ENCODE measurements at regions not wholly inside any gene's neighbourhood (a gene's known extent, or its start where the extent isn't known, plus 50 kb on each side); places are given as distances from the start of the nearest gene placed in this dataset.

- TF ChIP-seq ZNF302 (CRISPR knock-in tag; IDR thresholded peaks at IDR 0.05) (no peak), RCOR1 (IDR thresholded peaks at IDR 0.05; ENCODE audit: low read depth, low read length) (no peak)
Measured at GRCh38 chr5:120270498-120270897, 193.6 kb upstream of the PRR16 start (continued).

- WGBS (ENCODE audit: missing lambda C conversion rate), result 11% methylated on average over 3 of the region's 3 CpGs
- Histone ChIP-seq H3K4me3 (no peak overlapping the region), H3K27ac (no peak overlapping the region), H3K9me3 (no peaks in the 10 kb centered on the region), H3K4me2 (no peak overlapping the region), H3K4me1 (no peaks in the 10 kb centered on the region)
- TF ChIP-seq HOXA7 (CRISPR knock-in tag; IDR thresholded peaks at IDR 0.05) (no peak), RARB (CRISPR knock-in tag; IDR thresholded peaks at IDR 0.05) (no peak), CHD2 (IDR thresholded peaks at IDR 0.05; ENCODE audit: low read length, partially characterized antibody) (no peak), CHD4 (IDR thresholded peaks at IDR 0.05; ENCODE audit: borderline replicate concordance) (no peak), ZNF302 (CRISPR knock-in tag; IDR thresholded peaks at IDR 0.05) (no peak), EHMT2 (IDR thresholded peaks at IDR 0.05; ENCODE audit: low read depth) (no peak), ZFP36 (IDR thresholded peaks at IDR 0.05; ENCODE audit: borderline replicate concordance, partially characterized antibody) (no peak), ZSCAN20 (CRISPR knock-in tag; IDR thresholded peaks at IDR 0.05) (no peak), SREBF2 (IDR thresholded peaks at IDR 0.05) (no peak), RFX5 (IDR thresholded peaks at IDR 0.05) (no peak), KDM5A (IDR thresholded peaks at IDR 0.05) (no peak), HDAC2 (IDR thresholded peaks at IDR 0.05) (no peak), ZC3H11A (IDR thresholded peaks at IDR 0.05) (no peak), REST (IDR thresholded peaks at IDR 0.05) (no peak), HMGXB4 (CRISPR knock-in tag; IDR thresholded peaks at IDR 0.05; ENCODE audit: borderline replicate concordance) (no peak), NFE2L2 (conservative IDR thresholded peaks at IDR 0.05; ENCODE audit: low read length) (no peak)
- TF ChIP-seq, protein P1, sequence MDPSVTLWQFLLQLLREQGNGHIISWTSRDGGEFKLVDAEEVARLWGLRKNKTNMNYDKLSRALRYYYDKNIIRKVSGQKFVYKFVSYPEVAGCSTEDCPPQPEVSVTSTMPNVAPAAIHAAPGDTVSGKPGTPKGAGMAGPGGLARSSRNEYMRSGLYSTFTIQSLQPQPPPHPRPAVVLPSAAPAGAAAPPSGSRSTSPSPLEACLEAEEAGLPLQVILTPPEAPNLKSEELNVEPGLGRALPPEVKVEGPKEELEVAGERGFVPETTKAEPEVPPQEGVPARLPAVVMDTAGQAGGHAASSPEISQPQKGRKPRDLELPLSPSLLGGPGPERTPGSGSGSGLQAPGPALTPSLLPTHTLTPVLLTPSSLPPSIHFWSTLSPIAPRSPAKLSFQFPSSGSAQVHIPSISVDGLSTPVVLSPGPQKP (IDR thresholded peaks at IDR 0.05; ENCODE audit: low read depth, low read length), result no peak
- ChIA-PET POLR2A (no interaction called here), CTCF (interaction anchor here (0.6 kb wide), 1 partner anchor 35 kb away, joined by 3 read pairs; no protein-coding TSS in a partner anchor)
- FAIRE-seq (no peak), DNase-seq (ENCODE audit: low read depth in 1 of 2, low spot score in 1 of 2) (no peak), ATAC-seq (no peak)
Measured at GRCh38 chr5:120293796-120294195, 170.3 kb upstream of the PRR16 start.

- 10% methylated on average over 1 of the region's 1 CpG for WGBS (ENCODE audit: missing lambda C conversion rate)
- ChIA-PET POLR2A (no interaction called here), CTCF (no interaction called here)
- TF ChIP-seq FOXS1 (CRISPR knock-in tag; IDR thresholded peaks at IDR 0.05), result no peak
- Histone ChIP-seq H3K4me2 (no peak overlapping the region), H3K9me3 (no peaks in the 10 kb centered on the region), H3K27ac (no peak overlapping the region), H3K4me3 (no peak overlapping the region), H3K4me1 (no peaks in the 10 kb centered on the region)
- DNase-seq (ENCODE audit: low read depth in 1 of 2, low spot score in 1 of 2) (no peak), FAIRE-seq (no peak), ATAC-seq (no peak)
Measured at GRCh38 chr5:120297616-120298015, 166.5 kb upstream of the PRR16 start.

Measured in A549 (cell line).